Epithelial cell of esophagus (primary cell): ENCODE measurements at regions not wholly inside any gene's neighbourhood (a gene's known extent, or its start where the extent isn't known, plus 50 kb on each side); places are given as distances from the start of the nearest gene placed in this dataset.

Experiments
- DNase-seq: peaks from one replicate; pipeline ENCODE4 v3.0.0; 2010; ENCODE audit warnings: low read depth
- H3K4me3 ChIP-seq: 2 replicates; pipeline ENCODE4 v1.5.1; 2011; ENCODE audit warnings: mild to moderate bottlenecking, low read length, control low read depth
- TF ChIP-seq, protein P1 (sequence below): IDR thresholded peaks from 2 replicates; pipeline ENCODE4 v1.5.1; 2011; ENCODE audit warnings: low read depth, mild to moderate bottlenecking, low read length, control low read depth, inconsistent platforms; ENCODE audit not compliant: insufficient read depth; ENCODE audit errors: missing control alignments

- DNase-seq, result no peak
- no peak overlapping the region for H3K4me3 ChIP-seq
These were observed 289.5 kb downstream of the SLC4A3 start for GRCh38 chr2:219916726-219917440.

DNA sequence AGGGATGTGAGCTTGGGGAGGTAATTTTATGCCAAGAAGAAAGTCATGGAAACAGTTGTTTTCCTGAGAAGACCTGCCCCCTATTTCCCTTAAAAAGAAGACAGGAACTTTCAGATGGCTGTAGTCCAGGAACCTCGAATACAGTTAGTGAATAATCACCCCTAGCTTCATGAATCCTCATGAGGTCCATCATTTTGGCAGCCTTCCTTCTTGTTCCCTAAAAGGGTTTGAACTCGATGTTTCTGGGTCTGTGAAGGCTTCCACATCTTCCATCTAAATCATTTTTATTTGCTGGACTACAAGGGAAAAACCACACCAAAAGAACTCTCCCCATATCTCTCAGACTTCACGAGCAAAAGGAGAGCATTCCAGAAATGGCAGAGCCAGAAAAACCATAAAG lies 290.8 kb downstream of the SLC4A3 start:
- TF ChIP-seq, protein P1, sequence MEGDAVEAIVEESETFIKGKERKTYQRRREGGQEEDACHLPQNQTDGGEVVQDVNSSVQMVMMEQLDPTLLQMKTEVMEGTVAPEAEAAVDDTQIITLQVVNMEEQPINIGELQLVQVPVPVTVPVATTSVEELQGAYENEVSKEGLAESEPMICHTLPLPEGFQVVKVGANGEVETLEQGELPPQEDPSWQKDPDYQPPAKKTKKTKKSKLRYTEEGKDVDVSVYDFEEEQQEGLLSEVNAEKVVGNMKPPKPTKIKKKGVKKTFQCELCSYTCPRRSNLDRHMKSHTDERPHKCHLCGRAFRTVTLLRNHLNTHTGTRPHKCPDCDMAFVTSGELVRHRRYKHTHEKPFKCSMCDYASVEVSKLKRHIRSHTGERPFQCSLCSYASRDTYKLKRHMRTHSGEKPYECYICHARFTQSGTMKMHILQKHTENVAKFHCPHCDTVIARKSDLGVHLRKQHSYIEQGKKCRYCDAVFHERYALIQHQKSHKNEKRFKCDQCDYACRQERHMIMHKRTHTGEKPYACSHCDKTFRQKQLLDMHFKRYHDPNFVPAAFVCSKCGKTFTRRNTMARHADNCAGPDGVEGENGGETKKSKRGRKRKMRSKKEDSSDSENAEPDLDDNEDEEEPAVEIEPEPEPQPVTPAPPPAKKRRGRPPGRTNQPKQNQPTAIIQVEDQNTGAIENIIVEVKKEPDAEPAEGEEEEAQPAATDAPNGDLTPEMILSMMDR, result no peak
- no peak for DNase-seq
- H3K4me3 ChIP-seq, result no peak overlapping the region

More at GRCh38 chr2:219916726-219917440, 289.5 kb downstream of the SLC4A3 start:
- TF ChIP-seq, protein P1, result no peak

GRCh38 chr2:219918944-219919343 lies 291.5 kb downstream of the SLC4A3 start:
- DNase-seq, result no peak
- no peak overlapping the region for H3K4me3 ChIP-seq
- TF ChIP-seq, protein P1, result no peak

DNA sequence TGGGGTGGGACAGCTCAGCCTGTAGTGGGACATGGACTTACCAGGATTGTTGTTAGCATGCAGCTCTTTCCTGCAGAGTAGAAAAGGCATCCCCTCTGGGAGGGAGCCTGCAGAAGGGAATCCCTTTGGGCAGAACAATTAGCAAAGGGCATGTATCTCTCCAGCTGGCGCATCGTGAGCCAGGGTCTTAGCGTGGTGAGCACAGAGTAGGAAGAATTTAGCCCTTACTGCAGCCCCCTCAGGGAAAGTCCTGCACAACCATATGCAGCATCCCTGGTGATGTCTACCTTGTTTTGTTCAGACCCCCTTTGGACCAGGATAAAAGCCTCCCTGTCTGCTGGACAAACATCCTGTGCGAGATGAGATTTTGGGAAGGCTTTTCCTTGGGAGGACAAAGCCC lies 292.1 kb downstream of the SLC4A3 start:
- TF ChIP-seq, protein P1, result no peak
- no peak for DNase-seq
- no peak overlapping the region for H3K4me3 ChIP-seq

GRCh38 chr2:219929835-219930234 lies 302.4 kb downstream of the SLC4A3 start:
- no peak overlapping the region for H3K4me3 ChIP-seq
- TF ChIP-seq, protein P1, result no peak
- DNase-seq, result no peak

DNA sequence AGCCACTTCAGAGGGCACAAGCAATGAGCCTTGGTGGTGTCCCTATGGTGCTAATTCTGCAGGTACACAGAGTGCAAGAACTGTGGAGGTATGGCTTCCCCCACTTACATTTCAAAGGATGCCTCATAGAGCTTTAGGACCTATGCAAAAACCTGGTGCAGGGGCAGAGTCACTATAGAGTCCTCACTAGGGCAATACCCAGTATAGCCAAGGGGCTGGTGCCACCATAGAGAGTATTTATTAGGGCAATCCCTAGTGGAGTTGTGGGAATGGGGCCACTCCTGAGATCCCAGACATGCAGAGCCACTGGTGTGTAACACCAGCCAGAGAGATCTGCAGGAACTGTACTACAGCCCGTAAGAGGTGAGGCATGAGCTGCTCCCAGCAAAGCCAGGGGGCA lies 312.2 kb downstream of the SLC4A3 start:
- H3K4me3 ChIP-seq, result no peak overlapping the region
- DNase-seq, result no peak
- TF ChIP-seq, protein P1, result no peak

- no peak overlapping the region for H3K4me3 ChIP-seq
- TF ChIP-seq, protein P1, result no peak
- no peak for DNase-seq
These were observed 317.4 kb downstream of the SLC4A3 start for GRCh38 chr2:219944866-219945265.
